ENCODE measurements at regions not wholly inside any gene's neighbourhood (a gene's known extent, or its start where the extent isn't known, plus 50 kb on each side); places are given as distances from the start of the nearest gene placed in this dataset.

GRCh38 chr6:13870214-13870830, 54.4 kb upstream of the RNF182 start:
- Histone ChIP-seq H3K4me3 (ENCODE audit: low read depth, low read length) (no peak overlapping the region), H3K27ac (ENCODE audit: extremely low read depth, low read depth, low read length) (no peak overlapping the region), H3K9me3 (ENCODE audit: control insufficient read depth, insufficient read depth, low read depth, low read length) (no peaks in the 10 kb centered on the region), H3K36me3 (ENCODE audit: control insufficient read depth in 2 of 2, insufficient read depth in 1 of 2, low read length in 2 of 2) (no peaks in the 10 kb centered on the region), H3K4me1 (ENCODE audit: control insufficient read depth, insufficient read depth, low read length) (no peaks in the 10 kb centered on the region)
- TF ChIP-seq ZNF660 (tag by site-specific recombination; IDR thresholded peaks at IDR 0.05) = no peak
- no peak for TF ChIP-seq ZNF155 (tag by site-specific recombination; IDR thresholded peaks at IDR 0.05)
- no peak for TF ChIP-seq SETDB1 (IDR thresholded peaks at IDR 0.05; ENCODE audit: insufficient read length, low read length)
- TF ChIP-seq ZNF48 (tag by site-specific recombination; IDR thresholded peaks at IDR 0.05) = no peak
- no peak for TF ChIP-seq ZNF423 (tag by site-specific recombination; IDR thresholded peaks at IDR 0.05)
- no peak for TF ChIP-seq BCL11B (tag by site-specific recombination; IDR thresholded peaks at IDR 0.05; ENCODE audit: low read depth)
- no peak for TF ChIP-seq SCRT1 (tag by site-specific recombination; IDR thresholded peaks at IDR 0.05; ENCODE audit: borderline replicate concordance)
- no peak for TF ChIP-seq HOXC10 (CRISPR knock-in tag; IDR thresholded peaks at IDR 0.05)
- TF ChIP-seq ZFP37 (tag by site-specific recombination; IDR thresholded peaks at IDR 0.05) = no peak
- no peak for TF ChIP-seq ZNF626 (tag by site-specific recombination; IDR thresholded peaks at IDR 0.05)
- TF ChIP-seq ZNF404 (tag by site-specific recombination; IDR thresholded peaks at IDR 0.05) = no peak
- TF ChIP-seq GLI4 (tag by site-specific recombination; IDR thresholded peaks at IDR 0.05) = no peak
- no peak for TF ChIP-seq ZNF341 (tag by site-specific recombination; IDR thresholded peaks at IDR 0.05; ENCODE audit: low read depth)
- no peak for TF ChIP-seq ZBTB20 (tag by site-specific recombination; IDR thresholded peaks at IDR 0.05)
- no peak for TF ChIP-seq ZNF677 (tag by site-specific recombination; IDR thresholded peaks at IDR 0.05)
- ChIA-PET POLR2A (interaction anchor here (0.6 kb wide), 1 partner anchor 56 kb away, joined by 3 read pairs; the partner anchor contains the start of gene MCUR1), CTCF (interaction anchor here (0.6 to 1.4 kb wide), 7 partner anchors 75 to 1642 kb away, joined by 3 to 4 read pairs (median 3); no protein-coding TSS in a partner anchor)

DNA sequence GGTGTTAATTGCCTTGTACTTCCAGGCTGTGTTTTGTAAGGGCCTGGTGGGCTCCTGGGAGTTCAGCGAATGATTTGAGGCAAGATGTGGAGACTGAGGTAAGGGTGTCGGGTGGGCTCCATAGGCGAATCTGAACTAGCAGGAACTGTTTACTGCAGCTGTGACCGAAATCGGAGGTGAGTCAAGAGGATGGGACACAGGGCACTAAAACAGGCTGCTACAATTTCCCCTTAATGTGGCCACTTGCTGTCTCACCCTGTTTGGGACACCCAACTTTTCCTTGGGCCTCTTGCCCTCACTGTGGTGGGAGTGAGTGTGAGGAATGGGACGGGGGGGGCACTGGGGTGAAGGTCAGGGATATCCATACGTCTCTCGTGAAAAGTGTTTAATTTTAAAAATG, 53.9 kb upstream of the MCUR1 start:
- Histone ChIP-seq H3K4me3 (ENCODE audit: low read depth, low read length) (no peak overlapping the region), H3K36me3 (ENCODE audit: control insufficient read depth in 2 of 2, insufficient read depth in 1 of 2, low read length in 2 of 2) (no peaks in the 10 kb centered on the region), H3K27ac (ENCODE audit: extremely low read depth, low read depth, low read length) (no peak overlapping the region), H3K4me1 (ENCODE audit: control insufficient read depth, insufficient read depth, low read length) (0 out of 2 replicates have a peak, but pooled peaks cover 2% of the 10 kb centered on the region), H3K9me3 (ENCODE audit: control insufficient read depth, insufficient read depth, low read depth, low read length) (no peaks in the 10 kb centered on the region)
- ChIA-PET CTCF (no interaction called here), POLR2A (no interaction called here)
- TF ChIP-seq, protein P1, sequence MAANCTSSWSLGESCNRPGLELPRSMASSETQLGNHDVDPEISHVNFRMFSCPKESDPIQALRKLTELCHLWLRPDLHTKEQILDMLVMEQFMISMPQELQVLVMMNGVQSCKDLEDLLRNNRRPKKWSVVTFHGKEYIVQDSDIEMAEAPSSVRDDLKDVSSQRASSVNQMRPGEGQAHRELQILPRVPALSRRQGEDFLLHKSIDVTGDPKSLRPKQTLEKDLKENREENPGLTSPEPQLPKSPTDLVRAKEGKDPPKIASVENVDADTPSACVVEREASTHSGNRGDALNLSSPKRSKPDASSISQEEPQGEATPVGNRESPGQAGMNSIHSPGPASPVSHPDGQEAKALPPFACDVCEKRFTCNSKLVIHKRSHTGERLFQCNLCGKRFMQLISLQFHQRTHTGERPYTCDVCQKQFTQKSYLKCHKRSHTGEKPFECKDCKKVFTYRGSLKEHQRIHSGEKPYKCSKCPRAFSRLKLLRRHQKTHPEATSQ (tag by site-specific recombination; IDR thresholded peaks at IDR 0.05) = no peak
- TF ChIP-seq, protein P2, sequence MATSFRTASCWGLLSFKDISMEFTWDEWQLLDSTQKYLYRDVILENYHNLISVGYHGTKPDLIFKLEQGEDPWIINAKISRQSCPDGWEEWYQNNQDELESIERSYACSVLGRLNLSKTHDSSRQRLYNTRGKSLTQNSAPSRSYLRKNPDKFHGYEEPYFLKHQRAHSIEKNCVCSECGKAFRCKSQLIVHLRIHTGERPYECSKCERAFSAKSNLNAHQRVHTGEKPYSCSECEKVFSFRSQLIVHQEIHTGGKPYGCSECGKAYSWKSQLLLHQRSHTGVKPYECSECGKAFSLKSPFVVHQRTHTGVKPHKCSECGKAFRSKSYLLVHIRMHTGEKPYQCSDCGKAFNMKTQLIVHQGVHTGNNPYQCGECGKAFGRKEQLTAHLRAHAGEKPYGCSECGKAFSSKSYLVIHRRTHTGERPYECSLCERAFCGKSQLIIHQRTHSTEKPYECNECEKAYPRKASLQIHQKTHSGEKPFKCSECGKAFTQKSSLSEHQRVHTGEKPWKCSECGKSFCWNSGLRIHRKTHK (tag by site-specific recombination; IDR thresholded peaks at IDR 0.05) = no peak
- no peak for TF ChIP-seq ZNF560 (tag by site-specific recombination; IDR thresholded peaks at IDR 0.05; ENCODE audit: borderline replicate concordance)
- TF ChIP-seq KLF7 (tag by site-specific recombination; IDR thresholded peaks at IDR 0.05; ENCODE audit: borderline replicate concordance) = no peak
- TF ChIP-seq ZNF341 (tag by site-specific recombination; IDR thresholded peaks at IDR 0.05; ENCODE audit: low read depth) = no peak
- TF ChIP-seq KLF1 (tag by site-specific recombination; IDR thresholded peaks at IDR 0.05) = no peak
- TF ChIP-seq ZNF768 (tag by site-specific recombination; IDR thresholded peaks at IDR 0.05) = no peak
- no peak for TF ChIP-seq SCRT1 (tag by site-specific recombination; IDR thresholded peaks at IDR 0.05; ENCODE audit: borderline replicate concordance)
- TF ChIP-seq, protein P3, sequence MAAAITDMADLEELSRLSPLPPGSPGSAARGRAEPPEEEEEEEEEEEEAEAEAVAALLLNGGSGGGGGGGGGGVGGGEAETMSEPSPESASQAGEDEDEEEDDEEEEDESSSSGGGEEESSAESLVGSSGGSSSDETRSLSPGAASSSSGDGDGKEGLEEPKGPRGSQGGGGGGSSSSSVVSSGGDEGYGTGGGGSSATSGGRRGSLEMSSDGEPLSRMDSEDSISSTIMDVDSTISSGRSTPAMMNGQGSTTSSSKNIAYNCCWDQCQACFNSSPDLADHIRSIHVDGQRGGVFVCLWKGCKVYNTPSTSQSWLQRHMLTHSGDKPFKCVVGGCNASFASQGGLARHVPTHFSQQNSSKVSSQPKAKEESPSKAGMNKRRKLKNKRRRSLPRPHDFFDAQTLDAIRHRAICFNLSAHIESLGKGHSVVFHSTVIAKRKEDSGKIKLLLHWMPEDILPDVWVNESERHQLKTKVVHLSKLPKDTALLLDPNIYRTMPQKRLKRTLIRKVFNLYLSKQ (tag by site-specific recombination; IDR thresholded peaks at IDR 0.05; ENCODE audit: borderline replicate concordance) = no peak
- TF ChIP-seq ZBTB26 (tag by site-specific recombination; optimal IDR thresholded peaks at IDR 0.05) = no peak
- no peak for TF ChIP-seq GLI4 (tag by site-specific recombination; IDR thresholded peaks at IDR 0.05)
- TF ChIP-seq, protein P4, sequence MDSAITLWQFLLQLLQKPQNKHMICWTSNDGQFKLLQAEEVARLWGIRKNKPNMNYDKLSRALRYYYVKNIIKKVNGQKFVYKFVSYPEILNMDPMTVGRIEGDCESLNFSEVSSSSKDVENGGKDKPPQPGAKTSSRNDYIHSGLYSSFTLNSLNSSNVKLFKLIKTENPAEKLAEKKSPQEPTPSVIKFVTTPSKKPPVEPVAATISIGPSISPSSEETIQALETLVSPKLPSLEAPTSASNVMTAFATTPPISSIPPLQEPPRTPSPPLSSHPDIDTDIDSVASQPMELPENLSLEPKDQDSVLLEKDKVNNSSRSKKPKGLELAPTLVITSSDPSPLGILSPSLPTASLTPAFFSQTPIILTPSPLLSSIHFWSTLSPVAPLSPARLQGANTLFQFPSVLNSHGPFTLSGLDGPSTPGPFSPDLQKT (IDR thresholded peaks at IDR 0.05; ENCODE audit: borderline replicate concordance, low read depth, low read length) = no peak
- TF ChIP-seq ZNF624 (tag by site-specific recombination; IDR thresholded peaks at IDR 0.05) = no peak
- TF ChIP-seq ZNF112 (tag by site-specific recombination; IDR thresholded peaks at IDR 0.05) = no peak
- TF ChIP-seq SP7 (tag by site-specific recombination; IDR thresholded peaks at IDR 0.05) = no peak
